Esophagus muscularis mucosa (tissue), 4 donors: ENCODE measurements at regions not wholly inside any gene's neighbourhood (a gene's known extent, or its start where the extent isn't known, plus 50 kb on each side); places are given as distances from the start of the nearest gene placed in this dataset.

Experiments
- DNase-seq: peaks from one replicate; pipeline ENCODE4 v3.0.0-alpha.2; 2017; ENCODE audit errors: extremely low spot score
- H3K27ac ChIP-seq, 4 donors: fragments of 200-600 bp; sonication (generic); replicated peaks in 1 of 4; 1 replicate in 3 of 4; 2 replicates in 1 of 4; pipeline ENCODE4 v1.5.1; 2016 to 2019; ENCODE audit warnings: mild to moderate bottlenecking in 1 of 4
- H3K27me3 ChIP-seq, 4 donors: fragments of 200-600 bp; sonication (generic); one replicate each; pipeline versions ENCODE4 v1.5.1 to v1.6.0; 2016 to 2019
- H3K36me3 ChIP-seq, 4 donors: fragments of 200-600 bp; sonication (generic); one replicate each; pipeline ENCODE4 v1.5.1; 2016 to 2019
- H3K4me1 ChIP-seq, 4 donors: fragments of 200-600 bp; sonication (generic); one replicate each; pipeline ENCODE4 v1.5.1; 2016 to 2019
- H3K4me3 ChIP-seq, 4 donors: fragments of 200-600 bp; sonication (generic); 1 replicate in 2 of 4; 2 replicates in 2 of 4; pipeline ENCODE4 v1.5.1; 2016 to 2019; ENCODE audit warnings: mild to moderate bottlenecking in 4 of 4, moderate library complexity in 1 of 4
- H3K9me3 ChIP-seq, 4 donors: fragments of 200-600 bp; sonication (generic); 1 replicate in 3 of 4; 2 replicates in 1 of 4; pipeline ENCODE4 v1.5.1; 2016 to 2019
- EP300 ChIP-seq: sonication (generic); formaldehyde crosslinking; IDR thresholded peaks from one replicate; pipeline ENCODE4 v1.6.1; 2017; ENCODE audit warnings: antibody characterized with exemption
- POLR2A ChIP-seq: fragments of 450-650 bp; IDR thresholded peaks from one replicate; pipeline ENCODE4 v1.6.1; 2017; ENCODE audit warnings: antibody characterized with exemption, moderate library complexity, mild to moderate bottlenecking, low read depth
- POLR2AphosphoS5 ChIP-seq, 2 donors: sonication (generic); formaldehyde crosslinking; IDR thresholded peaks; one replicate each; pipeline ENCODE4 v1.6.1; 2017; ENCODE audit warnings: antibody characterized with exemption in 2 of 2
- WGBS: methylation state at CpG from one replicate; pipeline ENCODE4 v1.1.5; 2018; 5-methylcytosine and 5-hydroxymethylcytosine counted together
- intact Hi-C: fragments of 100-400 bp; cut with DNase I; formaldehyde crosslinking; loops from one replicate; pipeline ENCODE4 v1.15.1; 2023
- TF ChIP-seq, protein P1 (sequence below), 3 experiments: fragments of 200-600 bp in 2 of 3; fragments of 450-650 bp in 1 of 3; sonication (generic) in 2 of 3; IDR thresholded peaks; one replicate each; pipeline ENCODE4 v1.5.1; 2017 to 2019; ENCODE audit warnings: antibody characterized with exemption in 3 of 3, mild to moderate bottlenecking in 2 of 3, moderate library complexity in 1 of 3

DNA sequence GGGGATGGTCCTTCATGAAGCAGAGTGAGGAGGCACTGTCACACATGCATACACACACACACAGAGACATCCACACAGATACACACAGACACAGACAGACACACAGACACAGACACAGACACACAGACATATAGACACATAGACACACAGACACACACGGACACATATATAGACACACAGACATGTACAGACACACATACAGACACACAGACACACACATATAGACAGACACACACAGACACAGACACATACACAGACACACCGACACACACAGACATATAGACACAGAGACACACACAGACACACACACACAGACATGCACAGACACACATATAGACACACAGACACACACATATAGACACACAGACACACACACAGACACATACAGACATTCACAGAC is 173.9 kb downstream of the URI1 start:
- Histone ChIP-seq H3K4me3 (no peak overlapping the region), H3K27ac (no peak overlapping the region), H3K4me1 (no peaks in the 10 kb centered on the region), H3K27me3 (peaks cover 0 to 30% (median 0%) of the 10 kb centered on the region in 4 donors), H3K36me3 (no peaks in the 10 kb centered on the region), H3K9me3 (peaks cover 0 to 2% (median 0%) of the 10 kb centered on the region in 4 donors)
- TF ChIP-seq POLR2A (no peak), EP300 (no peak), POLR2AphosphoS5 (IDR thresholded peaks at IDR 0.05) (no peak)
- TF ChIP-seq, protein P1, sequence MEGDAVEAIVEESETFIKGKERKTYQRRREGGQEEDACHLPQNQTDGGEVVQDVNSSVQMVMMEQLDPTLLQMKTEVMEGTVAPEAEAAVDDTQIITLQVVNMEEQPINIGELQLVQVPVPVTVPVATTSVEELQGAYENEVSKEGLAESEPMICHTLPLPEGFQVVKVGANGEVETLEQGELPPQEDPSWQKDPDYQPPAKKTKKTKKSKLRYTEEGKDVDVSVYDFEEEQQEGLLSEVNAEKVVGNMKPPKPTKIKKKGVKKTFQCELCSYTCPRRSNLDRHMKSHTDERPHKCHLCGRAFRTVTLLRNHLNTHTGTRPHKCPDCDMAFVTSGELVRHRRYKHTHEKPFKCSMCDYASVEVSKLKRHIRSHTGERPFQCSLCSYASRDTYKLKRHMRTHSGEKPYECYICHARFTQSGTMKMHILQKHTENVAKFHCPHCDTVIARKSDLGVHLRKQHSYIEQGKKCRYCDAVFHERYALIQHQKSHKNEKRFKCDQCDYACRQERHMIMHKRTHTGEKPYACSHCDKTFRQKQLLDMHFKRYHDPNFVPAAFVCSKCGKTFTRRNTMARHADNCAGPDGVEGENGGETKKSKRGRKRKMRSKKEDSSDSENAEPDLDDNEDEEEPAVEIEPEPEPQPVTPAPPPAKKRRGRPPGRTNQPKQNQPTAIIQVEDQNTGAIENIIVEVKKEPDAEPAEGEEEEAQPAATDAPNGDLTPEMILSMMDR (IDR thresholded peaks at IDR 0.05), result no peak
- WGBS, result 75% methylated on average over 2 of the region's 2 CpGs
- intact Hi-C loops, result no loop called here
- DNase-seq, result no peak

DNA sequence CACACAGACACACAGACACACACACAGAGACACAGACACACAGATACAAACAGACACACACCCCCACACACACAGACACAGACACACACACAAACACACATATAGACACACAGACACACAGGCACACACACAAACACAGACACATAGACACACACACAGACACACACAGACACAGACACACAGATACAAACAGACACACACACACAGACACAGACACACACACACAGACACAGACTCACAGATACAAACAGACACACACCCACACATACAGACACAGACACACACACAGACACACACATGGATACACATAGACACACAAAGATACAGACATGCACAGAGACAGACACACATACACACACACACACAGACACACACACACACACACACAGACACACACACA is 174.5 kb downstream of the URI1 start:
- H3K36me3 ChIP-seq, result no peaks in the 10 kb centered on the region
- DNase-seq, result no peak
- no peaks in the 10 kb centered on the region for H3K4me1 ChIP-seq
- no peak overlapping the region for H3K27ac ChIP-seq
- TF ChIP-seq POLR2A, result no peak
- TF ChIP-seq EP300, result no peak
- TF ChIP-seq POLR2AphosphoS5 (IDR thresholded peaks at IDR 0.05), result no peak
- peaks cover 0 to 2% (median 0%) of the 10 kb centered on the region in 4 donors for H3K9me3 ChIP-seq
- intact Hi-C loops, result no loop called here
- H3K4me3 ChIP-seq, result no peak overlapping the region
- peaks cover 0 to 31% (median 0%) of the 10 kb centered on the region in 4 donors for H3K27me3 ChIP-seq

- 76% methylated on average over 12 of the region's 16 CpGs for WGBS
- H3K36me3 ChIP-seq, result no peaks in the 10 kb centered on the region
- H3K9me3 ChIP-seq, result peaks cover 0 to 2% (median 0%) of the 10 kb centered on the region in 4 donors
- H3K27me3 ChIP-seq, result peaks cover 0 to 31% (median 0%) of the 10 kb centered on the region in 4 donors
- H3K4me1 ChIP-seq, result no peaks in the 10 kb centered on the region
- DNase-seq, result no peak
- H3K27ac ChIP-seq, result no peak overlapping the region
- TF ChIP-seq POLR2A (no peak), POLR2AphosphoS5 (IDR thresholded peaks at IDR 0.05) (no peak), EP300 (no peak)
- TF ChIP-seq, protein P1 (IDR thresholded peaks at IDR 0.05), result no peak
- no peak overlapping the region for H3K4me3 ChIP-seq
- intact Hi-C loops, result no loop called here
Observed at GRCh38 chr19:30116984-30117555, 175.0 kb downstream of the URI1 start.

- no peaks in the 10 kb centered on the region for H3K4me1 ChIP-seq
- 91% methylated on average over 12 of the region's 12 CpGs for WGBS
- no peaks in the 10 kb centered on the region for H3K36me3 ChIP-seq
- intact Hi-C loops, result no loop called here
- no peak for DNase-seq
- TF ChIP-seq, protein P1 (IDR thresholded peaks at IDR 0.05), result no peak
- TF ChIP-seq POLR2AphosphoS5 (IDR thresholded peaks at IDR 0.05) (no peak), EP300 (no peak), POLR2A (no peak)
- peaks cover 0 to 2% (median 0%) of the 10 kb centered on the region in 4 donors for H3K9me3 ChIP-seq
- no peak overlapping the region for H3K27ac ChIP-seq
- H3K27me3 ChIP-seq, result peaks cover 0 to 31% (median 0%) of the 10 kb centered on the region in 4 donors
- H3K4me3 ChIP-seq, result no peak overlapping the region
Observed at GRCh38 chr19:30117636-30118145, 175.7 kb downstream of the URI1 start.

DNA sequence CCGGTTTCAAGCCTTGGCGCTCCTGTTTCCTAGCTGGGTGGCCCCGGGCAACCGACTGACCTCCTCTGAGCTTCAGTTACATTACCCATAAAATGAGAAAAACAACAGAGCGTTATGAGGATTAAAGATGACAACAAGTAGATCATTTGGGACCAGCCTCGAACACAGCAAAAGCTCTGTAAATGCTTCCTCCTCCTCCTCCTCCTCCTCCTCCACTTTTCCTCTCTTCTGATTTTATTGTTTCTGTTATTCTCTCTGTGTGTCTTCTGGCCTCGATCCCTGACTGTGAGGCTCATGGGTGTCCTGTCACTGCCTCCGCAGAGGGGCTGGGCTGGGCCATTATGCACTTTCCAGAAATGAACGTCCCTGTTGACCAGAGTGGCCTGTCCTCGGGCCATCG is 176.2 kb downstream of the URI1 start:
- H3K4me1 ChIP-seq, result no peaks in the 10 kb centered on the region
- H3K36me3 ChIP-seq, result no peaks in the 10 kb centered on the region
- no peak overlapping the region for H3K27ac ChIP-seq
- H3K27me3 ChIP-seq, result peaks cover 0 to 34% (median 0%) of the 10 kb centered on the region in 4 donors
- intact Hi-C loops, result no loop called here
- no peak for TF ChIP-seq EP300
- no peak for TF ChIP-seq POLR2A
- TF ChIP-seq, protein P1 (IDR thresholded peaks at IDR 0.05), result no peak
- TF ChIP-seq POLR2AphosphoS5 (IDR thresholded peaks at IDR 0.05), result no peak
- 81% methylated on average over 11 of the region's 11 CpGs for WGBS
- DNase-seq, result no peak
- H3K9me3 ChIP-seq, result peaks cover 0 to 2% (median 0%) of the 10 kb centered on the region in 4 donors
- no peak overlapping the region for H3K4me3 ChIP-seq
